NCI-H226 (cell line): ENCODE measurements at regions not wholly inside any gene's neighbourhood (a gene's known extent, or its start where the extent isn't known, plus 50 kb on each side); places are given as distances from the start of the nearest gene placed in this dataset.

ENCODE experiments used
- DNase-seq: peaks from one replicate; pipeline ENCODE4 v3.0.0-alpha.2; 2015

DNA sequence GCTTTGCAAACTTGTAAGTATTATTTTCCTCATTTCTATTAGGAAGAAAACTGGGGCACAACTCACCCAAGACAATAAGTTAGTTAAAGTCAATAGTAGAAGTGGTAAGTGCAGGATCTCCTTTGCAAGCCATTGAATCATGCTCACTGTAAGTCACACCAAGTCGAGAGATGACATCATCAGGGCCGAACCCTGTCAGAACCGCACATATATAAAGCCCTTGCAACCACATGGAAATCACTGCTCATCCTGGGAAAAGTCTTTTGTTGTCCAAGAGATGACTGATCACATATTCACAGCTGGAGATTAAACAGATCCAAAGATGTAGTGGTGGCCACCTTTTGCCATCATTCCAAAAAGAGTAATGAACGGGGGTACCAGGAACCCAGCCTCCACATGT is 484.8 kb upstream of the ID2 start:
- no peak for DNase-seq

DNA sequence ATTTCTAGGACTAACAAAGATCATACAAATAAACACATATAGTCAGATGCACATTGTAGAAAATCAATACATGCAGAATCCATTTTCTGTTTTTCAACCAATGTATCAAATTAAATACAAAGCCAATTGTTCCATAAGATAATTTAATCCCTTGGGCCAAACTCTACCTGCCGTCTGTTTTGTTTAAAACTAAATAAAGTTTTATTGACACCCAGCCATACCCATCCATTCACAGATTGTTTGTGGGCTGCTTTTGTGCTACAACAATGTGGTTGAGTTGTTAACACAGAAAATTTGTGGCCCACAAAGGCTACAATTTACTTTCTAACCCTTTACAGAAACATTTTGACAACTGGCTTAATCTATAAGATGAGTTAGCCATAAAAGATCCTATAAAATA is 484.0 kb upstream of the ID2 start:
- no peak for DNase-seq

DNA sequence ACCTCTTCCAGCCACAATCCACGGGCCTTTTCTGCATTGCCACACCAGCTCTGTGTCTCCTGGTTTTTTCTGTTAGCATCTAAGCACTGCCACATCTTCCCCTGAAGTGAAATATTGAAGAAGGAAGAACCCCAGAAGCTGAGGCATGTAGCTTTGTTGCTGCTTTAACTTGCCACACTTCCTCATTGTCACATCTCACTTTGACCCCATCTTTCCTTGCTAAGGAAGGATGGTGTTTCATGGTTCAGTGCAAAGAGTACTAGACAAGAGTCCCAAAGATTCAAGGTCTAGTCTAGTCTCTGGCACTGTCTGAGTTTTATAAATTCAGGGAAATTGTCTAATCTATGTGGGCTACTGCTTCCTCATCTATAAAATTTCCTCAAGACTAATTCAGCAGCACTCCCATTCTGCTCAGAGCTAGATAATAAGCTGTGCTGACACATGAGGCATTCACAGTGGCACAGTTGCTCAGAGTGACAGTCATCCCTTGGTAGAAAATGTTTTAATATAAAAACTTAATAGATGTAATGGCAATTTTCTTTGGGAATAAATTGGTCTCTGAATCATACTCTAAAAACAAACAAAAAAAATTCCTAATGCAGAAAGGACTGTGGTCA is 483.0 kb upstream of the ID2 start:
- no peak for DNase-seq

DNA sequence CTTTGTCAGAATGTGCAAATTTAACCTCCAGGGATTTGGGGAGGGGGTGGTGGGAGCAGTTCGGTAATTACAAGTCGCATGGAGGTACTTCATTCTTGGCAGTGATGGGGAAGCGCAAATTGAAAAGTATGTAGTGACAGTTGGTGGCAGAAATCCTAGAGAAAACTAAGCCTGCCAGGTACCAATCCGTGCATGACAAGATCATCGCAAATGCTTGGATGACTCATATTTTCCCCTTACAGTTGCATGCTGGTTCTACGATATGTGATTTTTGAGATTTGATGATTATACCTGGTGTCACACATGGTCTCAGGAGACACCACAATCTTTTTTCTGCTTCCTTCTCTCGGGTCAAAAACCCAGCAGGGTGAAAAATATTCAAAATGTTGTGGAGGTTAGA is 479.7 kb upstream of the ID2 start:
- no peak for DNase-seq

DNA sequence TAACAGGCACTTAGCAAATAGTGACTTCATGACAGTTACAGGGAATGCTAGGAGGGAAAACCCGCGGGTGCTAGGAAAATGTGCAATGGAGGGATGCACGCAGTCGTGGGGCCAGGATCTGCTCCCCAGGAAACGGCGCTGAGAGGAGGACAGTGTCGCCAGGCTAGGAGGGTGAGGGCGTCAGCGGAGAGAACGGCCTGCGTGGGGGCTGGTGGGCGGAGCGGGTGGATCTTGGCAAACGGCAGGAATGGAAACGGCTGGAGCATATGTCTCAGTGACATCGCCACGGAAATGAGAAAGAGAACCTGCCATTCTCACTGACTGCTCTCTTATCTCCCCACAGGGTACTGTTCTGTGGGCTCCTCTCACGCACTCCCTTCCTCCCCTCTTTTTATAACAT is 478.5 kb upstream of the ID2 start:
- DNase-seq, result no peak

DNA sequence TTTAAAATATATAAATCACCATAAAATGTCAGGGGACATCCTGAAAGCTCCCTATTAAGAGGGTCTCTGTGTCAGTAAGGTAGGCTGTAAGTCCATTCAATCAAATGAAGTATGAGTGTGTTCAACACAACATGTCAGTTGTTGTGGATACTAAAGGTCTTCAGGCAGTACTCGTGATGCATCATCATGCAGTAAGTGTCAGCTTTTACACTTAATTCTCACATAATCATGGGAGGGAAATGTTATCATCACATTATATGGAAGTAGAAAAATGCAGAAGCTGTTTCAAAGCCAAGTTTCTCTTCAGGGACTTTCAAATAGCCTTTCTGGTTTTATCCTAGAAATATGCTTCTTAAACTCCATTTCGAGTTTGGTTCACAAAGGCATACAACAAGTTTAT is 477.1 kb upstream of the ID2 start:
- DNase-seq, result peak; percentile 16

DNA sequence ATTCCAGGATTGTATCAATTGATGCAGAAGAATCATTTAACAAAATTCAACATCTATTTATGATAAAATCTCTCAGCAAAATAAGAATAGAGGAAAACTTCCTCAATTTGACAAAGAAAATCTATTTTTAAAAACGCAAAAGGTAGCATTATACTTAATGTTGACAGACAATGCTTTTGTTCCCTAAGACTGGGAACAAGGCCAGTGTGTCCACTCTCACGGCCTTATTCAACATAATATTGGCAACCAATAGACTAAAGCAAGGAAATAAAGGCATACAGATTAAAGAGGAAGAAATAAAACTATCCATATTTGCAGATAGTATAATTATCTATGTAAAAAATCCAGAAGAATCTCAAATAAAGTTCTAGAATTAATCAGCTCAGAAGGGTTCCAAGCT is 472.4 kb upstream of the ID2 start:
- no peak for DNase-seq

DNA sequence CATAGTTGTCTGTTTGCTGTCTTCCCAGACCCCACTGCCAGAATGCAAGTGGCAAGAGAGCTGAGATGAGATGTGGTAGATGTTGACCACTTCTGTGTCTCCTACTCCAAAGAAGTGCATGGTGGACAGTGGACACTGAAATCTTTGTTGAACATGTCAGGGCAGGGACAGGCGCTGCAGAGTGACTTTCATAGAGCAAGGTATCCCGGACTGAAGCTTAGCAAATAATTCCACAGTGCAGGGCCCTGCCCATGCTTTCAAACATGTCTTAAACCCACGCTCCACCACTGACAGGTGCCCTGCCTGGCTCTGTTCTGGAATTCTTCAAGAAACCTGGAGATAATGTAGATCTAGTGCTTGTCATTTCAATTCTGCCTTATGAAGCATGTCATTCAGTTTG is 470.5 kb upstream of the ID2 start:
- no peak for DNase-seq

DNA sequence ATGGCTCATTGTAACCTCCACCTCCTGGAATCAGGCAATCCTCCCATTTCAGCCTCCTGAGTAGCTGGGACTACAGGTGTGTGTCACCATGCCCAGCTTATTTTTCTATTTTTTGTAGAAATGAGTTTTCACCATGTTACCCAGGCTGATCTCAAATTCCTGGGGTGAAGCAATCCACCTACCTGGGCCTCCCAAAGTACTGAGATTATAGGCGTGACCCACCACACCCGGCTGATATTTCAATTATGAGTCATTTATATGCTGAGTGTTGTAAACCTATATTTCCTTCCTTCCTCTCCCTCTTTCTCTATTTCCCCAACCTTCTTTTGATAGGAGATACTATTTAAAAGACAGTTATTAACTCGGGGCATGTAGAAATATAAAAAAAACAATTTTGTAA is 469.6 kb upstream of the ID2 start:
- DNase-seq, result no peak

DNA sequence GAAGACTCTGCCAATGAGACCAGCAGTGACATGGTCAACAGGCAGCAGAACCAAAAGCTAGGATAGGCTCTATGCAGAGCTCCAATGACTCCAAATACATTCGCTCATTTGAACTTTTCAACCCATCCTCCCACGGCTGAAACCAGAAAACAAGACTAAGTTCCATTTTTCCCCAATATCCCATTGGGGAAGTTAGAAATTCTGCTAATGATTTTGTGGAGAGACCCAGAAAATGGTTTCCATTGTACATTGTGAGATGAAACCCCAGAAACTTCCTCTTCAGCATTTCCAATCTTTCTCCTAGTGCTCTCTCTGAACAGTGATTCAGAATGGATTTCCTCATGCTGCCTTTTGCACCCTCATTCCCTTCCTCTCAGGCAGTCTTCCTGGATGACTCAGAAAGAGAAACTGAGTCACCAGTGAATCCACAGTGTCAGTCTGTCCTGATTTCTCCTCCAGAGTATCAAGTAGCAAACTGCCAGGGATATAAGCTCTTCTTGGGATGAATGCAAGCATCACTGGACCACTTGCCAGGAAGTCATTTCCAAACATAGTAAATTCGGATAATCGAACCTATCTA is 467.7 kb upstream of the ID2 start:
- DNase-seq, result no peak

DNA sequence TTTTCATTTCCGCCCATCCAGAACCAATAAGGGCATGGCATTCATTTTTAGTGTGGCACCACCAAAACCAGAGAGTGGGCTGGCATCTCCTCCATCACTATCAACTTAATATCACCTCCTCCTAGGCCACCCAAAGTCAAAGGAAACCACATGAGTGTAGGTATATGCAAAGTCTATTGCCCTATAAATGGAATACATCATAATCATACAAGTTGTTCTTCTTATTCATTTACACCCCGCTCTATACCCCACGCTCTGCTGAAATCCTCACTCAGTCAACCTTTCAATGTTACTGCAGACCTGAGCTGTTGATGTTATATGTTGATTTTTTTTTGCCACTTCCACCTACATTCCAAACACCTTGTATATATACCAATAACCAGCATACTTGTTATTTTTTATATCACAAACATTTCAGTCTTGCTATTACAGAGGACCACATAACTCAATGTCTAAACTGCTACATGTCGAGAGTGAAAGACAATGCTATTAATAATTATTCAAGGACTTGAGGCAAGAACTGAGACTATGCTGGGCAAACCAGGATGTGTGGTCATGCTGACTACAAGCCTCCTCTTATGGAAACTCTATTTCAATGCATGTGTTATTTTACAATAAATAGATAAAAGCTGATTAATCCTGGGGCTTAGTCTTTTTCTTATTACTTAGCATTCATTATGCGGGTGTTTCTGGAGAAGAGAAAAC is 466.5 kb upstream of the ID2 start:
- DNase-seq, result no peak

DNA sequence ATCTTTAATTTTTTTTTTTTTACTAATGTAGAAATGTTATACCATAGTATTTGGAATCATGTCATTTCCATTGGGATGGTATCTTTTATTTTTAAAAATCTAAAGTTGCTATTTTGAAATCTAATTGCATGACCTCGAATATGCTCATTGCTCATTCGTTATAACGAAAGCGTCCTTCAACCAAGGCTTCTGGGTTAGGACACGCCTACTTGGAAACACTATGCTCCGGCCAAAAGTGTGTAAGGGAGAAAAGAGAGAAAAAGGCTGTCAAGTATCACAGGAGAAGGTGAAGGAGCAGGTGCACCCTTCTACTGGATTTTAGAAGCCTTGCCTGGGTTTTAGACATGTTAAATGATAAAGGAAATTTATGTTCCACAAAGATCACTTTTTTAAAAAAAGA is 465.9 kb upstream of the ID2 start:
- DNase-seq, result no peak

DNA sequence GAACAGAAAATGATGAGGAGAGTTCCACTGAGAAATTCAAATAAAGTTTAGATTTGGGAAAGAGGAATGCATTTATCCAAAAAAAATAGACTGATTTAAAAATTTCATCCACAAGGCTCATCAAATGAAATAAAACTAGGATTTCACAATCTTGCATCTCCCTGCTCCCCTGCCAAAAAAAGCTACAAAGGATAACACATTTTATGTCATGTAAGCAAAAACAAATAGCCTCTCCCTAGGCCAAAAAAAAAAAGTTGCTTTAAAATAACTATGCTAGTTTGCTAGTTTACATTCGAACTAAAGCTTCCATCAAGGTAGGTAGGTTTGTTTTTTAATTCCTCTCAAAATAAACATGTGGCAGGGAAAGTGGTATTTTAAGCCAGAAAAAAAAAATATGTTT is 465.5 kb upstream of the ID2 start:
- no peak for DNase-seq

DNA sequence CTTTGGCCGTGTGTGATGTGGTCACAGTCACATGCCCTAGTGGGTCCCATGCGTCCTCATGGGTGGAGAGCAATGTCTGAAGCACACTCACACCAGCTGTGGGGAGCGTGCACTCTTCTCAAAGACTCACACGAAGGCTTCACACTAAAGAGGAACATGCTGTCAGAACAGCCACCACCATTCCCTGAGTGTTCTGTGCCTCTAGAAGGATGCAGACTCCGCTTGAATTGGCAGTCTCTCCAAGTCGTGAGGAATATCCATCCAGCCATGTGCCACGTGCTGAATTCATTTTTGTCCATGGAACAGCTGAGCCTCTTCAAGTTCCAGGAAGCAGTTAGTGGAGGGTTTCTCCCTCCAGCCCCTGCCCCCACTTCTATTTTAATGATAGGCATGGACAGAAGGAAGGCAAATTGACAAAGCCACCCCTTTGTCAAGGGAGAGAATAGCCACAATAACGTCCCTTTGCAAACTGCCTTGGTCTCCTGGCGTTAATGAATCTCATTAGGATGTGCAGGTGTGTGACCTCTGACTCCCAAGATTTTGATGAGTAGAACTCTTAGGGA is 464.3 kb upstream of the ID2 start:
- DNase-seq, result no peak

DNA sequence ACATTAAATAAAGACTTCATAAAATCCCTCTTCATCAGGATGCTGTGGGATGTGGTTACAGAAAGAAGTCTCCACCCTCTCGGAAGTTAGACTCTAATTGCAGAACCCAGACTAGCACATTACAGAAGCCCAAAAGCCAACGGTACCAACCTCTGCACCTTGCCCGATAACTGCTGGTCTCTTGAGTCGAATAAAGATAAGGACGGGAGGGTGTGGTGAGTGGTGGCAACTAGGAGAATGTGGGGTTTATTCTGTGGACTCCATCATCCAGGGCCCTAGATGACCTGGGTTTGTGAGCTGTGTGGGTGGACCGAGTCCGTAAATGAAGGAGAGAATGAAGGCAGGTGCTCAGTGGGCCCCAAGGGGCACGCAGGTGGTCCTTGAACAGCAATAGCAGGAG is 462.8 kb upstream of the ID2 start:
- DNase-seq, result no peak

DNA sequence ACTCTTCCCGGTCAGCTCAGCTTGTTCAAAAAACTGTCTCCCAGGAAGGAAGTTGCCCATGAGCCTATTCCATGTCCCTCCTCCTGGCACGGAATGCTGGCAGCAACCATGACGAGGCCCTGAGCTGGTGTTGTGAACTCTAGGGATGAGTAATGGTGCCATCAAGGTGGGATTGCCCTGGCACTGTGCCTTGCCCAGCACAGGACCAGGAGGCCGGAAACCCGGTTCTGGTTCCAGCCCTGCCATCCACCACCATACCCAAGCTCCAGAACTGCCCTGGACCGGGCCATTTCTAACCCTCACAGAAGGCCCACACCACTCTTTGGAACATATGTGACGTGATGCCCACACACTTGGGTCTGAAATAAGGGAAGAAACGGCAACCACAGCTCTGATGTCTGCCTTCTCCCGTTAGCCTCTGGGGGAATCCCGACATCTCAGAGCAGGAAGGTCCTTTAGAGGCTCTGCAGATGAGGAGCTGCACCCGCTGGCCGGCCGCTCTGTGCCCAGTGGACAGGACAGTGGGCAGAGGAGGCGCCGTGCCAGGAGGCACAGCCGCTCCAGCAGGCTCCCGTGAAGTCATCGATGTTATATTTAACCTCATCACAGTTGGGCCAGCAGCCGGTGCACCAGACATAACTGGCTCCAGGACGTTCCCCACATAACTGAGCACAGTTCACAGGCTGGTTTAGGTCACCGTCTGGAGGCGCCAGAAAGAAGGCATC is 462.1 kb upstream of the ID2 start:
- no peak for DNase-seq

DNA sequence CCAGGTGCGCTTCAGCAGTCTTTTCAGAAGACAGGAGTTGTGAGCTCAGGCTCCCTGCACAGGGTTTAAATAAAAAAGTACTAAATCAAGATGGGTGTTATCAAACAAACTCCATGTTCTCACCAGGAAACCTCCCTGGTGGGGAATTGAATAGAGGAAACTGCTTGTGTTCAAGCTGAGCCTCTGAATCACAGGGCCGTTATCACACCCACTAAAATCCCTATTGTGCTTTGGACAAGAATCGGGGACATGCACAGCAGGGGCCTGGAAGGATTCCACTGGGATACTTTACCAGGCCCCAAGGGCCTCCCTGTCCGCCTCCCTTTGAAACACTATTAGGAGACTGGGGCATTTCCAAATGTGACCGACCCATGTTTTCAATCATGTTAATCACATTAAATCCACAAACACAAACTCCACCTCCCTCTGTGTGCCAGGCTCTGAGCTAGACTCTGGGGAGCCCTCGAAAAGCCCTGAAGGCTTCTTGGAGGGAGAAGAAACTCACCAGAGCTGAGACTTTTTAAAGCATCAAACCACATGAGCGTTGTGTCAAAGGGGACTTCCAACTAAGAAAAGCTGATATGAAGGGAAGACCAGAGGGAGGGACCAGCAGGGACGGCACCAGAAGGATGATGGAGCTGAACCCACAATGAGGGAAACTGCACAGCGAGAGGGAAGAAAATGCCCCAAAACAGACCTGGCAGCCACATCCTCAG is 458.7 kb upstream of the ID2 start:
- DNase-seq, result no peak

DNA sequence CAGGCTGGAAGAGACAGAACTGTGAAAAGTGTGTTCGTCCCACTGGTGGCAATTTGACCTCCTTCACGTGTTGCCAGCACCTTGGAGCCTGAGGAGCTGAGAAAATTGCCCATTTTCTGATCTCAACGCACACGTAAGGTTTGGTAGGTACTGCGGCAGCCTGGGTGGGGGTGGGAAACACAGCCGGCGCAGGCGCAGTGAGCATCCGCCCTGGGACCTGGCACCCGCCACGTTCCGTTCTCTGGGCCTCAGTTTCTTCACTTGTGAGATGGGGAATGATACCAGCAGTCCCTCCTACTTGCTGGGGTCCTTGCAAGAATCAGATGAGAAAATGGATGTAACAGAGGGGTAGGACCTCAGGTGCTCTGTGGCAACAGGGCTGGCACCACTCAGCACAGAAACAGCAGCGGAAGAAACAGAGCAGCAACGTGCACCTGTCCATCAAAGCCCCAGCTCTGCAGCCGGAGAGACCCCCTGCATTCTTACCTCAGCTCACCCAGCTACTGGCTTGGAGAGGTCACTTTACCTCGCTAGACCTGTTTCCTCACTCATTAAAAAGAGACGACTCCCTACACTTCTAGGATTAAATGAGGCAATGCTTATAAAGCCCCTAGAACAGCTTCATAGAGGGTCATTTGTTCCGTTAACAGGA is 458.0 kb upstream of the ID2 start:
- DNase-seq, result no peak

DNA sequence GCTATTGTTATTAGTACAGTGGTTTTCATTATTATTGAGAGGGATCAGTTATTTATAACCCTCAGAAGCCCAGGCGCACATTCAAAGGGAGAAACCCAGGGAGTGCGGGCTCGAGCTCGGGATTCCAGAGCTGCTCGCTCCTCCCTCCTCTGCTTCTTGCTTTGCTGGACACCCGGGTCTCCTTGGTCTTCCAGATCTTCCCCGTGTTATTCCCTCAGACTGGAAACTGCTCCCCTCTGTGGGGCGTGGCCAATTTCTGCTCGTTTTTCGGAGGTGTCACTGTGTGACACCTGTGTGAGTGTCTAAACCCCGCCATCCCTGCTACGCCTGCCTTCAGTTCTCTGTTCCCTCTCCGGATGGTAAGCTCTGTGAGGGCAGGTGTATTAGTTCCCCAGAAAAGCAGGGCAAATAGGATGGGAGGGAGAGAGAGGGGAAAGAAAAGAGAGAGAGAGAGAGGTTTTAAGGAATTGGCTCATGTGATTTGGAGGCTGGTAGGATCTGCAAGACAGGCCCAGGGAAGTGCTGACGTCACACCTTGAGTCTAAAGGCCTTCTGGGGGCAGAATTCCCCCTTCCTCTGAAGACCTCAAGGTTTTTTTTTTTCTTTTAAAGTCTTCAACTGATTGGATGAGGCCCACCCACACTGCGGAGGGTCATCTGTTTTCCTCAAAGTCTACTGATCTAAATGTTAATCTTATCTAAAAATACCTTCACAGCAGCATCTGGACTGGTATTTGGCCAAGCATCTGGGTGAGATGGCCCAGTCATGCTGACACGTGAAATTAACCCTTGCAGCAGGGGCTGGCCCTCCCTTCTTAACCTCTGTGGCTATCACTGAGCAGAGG is 457.3 kb upstream of the ID2 start:
- DNase-seq, result no peak

DNA sequence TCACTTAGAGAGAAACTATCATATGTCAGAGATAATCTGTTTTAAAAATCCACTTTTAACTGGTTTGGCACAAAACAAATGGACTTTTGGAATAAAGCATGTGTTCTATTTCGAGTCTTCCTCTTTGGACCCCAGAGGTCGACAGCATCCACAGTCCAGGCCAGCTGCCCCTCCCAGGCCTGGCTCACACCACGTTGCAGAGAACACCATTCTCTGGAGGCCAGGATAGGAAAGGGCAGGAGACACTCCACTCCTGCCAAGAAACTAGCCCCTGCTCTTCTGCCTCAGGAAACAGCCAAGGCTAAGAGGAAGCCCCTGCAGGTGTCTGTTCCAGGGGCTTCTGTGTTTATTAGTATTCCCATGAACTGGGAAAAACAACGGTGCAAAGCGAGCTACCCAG is 456.6 kb upstream of the ID2 start:
- no peak for DNase-seq

DNA sequence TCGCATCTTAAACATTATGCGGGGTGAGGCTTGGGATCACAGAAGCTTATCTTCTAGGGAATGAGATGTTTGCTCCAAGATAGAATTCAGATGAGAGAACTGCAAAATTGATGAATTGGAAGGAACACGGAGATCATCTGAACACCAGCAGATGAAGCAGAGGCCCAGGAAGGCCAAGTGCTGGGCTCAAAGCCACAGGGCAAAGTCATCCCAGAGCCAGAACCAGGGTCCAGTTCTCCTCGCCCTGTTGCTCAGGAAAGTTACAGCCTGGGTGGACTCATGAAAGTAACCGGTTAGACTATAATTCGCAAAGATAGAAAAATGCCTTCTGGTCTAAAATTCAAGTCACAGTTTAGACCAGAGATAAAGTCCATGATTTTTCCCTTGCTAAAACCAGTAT is 456.1 kb upstream of the ID2 start:
- no peak for DNase-seq

DNA sequence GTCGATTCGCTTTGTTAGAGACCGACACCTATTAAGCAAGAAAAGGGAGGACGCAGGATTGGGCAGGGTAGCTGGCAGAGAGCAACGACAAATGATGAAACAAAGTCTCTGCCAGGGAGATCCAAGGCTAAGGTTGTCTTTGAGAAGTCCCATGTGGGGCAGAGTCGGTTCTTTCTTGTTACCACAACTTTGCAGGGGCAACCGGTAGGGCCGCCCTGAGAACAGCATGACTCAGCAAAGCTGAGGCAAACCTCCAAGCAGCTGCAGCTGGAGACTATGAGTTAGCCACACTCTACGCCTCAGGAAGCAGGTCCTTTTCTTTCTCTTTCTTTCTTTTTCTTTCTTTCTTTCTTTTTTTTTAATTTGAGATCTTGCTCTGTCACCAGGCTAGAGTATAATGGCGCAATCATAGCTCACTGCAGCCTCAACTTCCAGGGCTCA is 452.3 kb upstream of the ID2 start:
- no peak for DNase-seq
